Endothelial cell of umbilical vein (primary cell): ENCODE measurements at regions not wholly inside any gene's neighbourhood (a gene's known extent, or its start where the extent isn't known, plus 50 kb on each side); places are given as distances from the start of the nearest gene placed in this dataset.

ENCODE experiments used
- BruUV-seq: library from RNA; stranded (reverse); fragments of 400-500 nt; replicated peaks from 2 replicates; lab custom pipeline; 2021; lab: Mats Ljungman, UMichigan
- CTCF ChIA-PET: fragments of 300-600, 350-600 bp; sonication (Branson Sonifier 250); formaldehyde crosslinking; loops from one replicate; lab custom pipeline; 2021; ENCODE audit warnings: antibody characterized with exemption, inconsistent platforms; lab: Charles Lee
- POLR2A ChIA-PET: fragments of 300-600, 350-600 bp; sonication (Branson Sonifier 250); formaldehyde crosslinking; loops from one replicate; lab custom pipeline; 2021; ENCODE audit warnings: antibody characterized with exemption, inconsistent platforms; lab: Charles Lee
- DNase-seq: peaks from one replicate; pipeline ENCODE4 v3.0.0-alpha.2; 2011; ENCODE audit warnings: low read depth, low spot score
- FAIRE-seq: peaks from 2 replicates; lab custom pipeline; 2011; peaks lifted over from hg19 to GRCh38; lab: Jason Lieb, UNC
- H2AFZ ChIP-seq: 2 replicates; pipeline ENCODE4 v1.6.0; 2012; ENCODE audit warnings: low read depth, low read length, control low read depth, inconsistent platforms
- H3K27ac ChIP-seq: 2 replicates; pipeline ENCODE4 v1.5.1; 2011; ENCODE audit warnings: low read depth, mild to moderate bottlenecking, control low read depth, low read length, moderate library complexity; ENCODE audit not compliant: insufficient read depth
- H3K27me3 ChIP-seq, 2 experiments: 2 replicates each; pipeline versions ENCODE4 v1.6.0 to v1.6.1; 2011; ENCODE audit warnings: low read length in 2 of 2, mixed read lengths in 1 of 2; ENCODE audit not compliant: control insufficient read depth in 2 of 2, insufficient read depth in 2 of 2
- H3K36me3 ChIP-seq, 2 experiments: 2 replicates in 1 of 2; 3 replicates in 1 of 2; pipeline ENCODE4 v1.5.1; 2011; ENCODE audit warnings: low read length in 2 of 2, mild to moderate bottlenecking in 1 of 2, moderate library complexity in 1 of 2; ENCODE audit not compliant: control insufficient read depth in 2 of 2, insufficient read depth in 2 of 2; ENCODE audit errors: extremely low read depth in 1 of 2
- H3K4me1 ChIP-seq: 3 replicates; pipeline ENCODE4 v1.5.1; 2011; ENCODE audit warnings: mild to moderate bottlenecking, low read length; ENCODE audit not compliant: control insufficient read depth, insufficient read depth; ENCODE audit errors: extremely low read depth
- H3K4me2 ChIP-seq: 2 replicates; pipeline ENCODE4 v1.6.1; 2011; ENCODE audit warnings: low read length, control low read depth, mixed read lengths; ENCODE audit not compliant: insufficient read depth
- H3K4me3 ChIP-seq, 3 experiments: fragments of 200-600 bp in 1 of 3; sonication (generic), shearing (Covaris generic) in 1 of 3; replicated peaks in 1 of 3; 2 replicates each; pipeline ENCODE4 v1.5.1; 2011 to 2016; ENCODE audit warnings: control low read depth in 3 of 3, low read length in 3 of 3, mild to moderate bottlenecking in 2 of 3, inconsistent platforms in 1 of 3, low read depth in 1 of 3, moderate library complexity in 1 of 3; ENCODE audit not compliant: insufficient read depth in 1 of 3
- H3K79me2 ChIP-seq: 2 replicates; pipeline ENCODE4 v1.6.0; 2012; ENCODE audit warnings: low read length, inconsistent platforms; ENCODE audit not compliant: control insufficient read depth, insufficient read depth
- H3K9ac ChIP-seq: replicated peaks from 2 replicates; pipeline ENCODE3; 2011; ENCODE audit warnings: low read length, control low read depth; ENCODE audit not compliant: insufficient read depth; ENCODE audit errors: extremely low read depth
- H3K9me1 ChIP-seq: replicated peaks from 3 replicates; pipeline ENCODE4 v1.6.0; 2011; ENCODE audit warnings: mild to moderate bottlenecking, low read length; ENCODE audit not compliant: control insufficient read depth, insufficient read depth; ENCODE audit errors: extremely low read depth
- H3K9me3 ChIP-seq: replicated peaks from 2 replicates; pipeline ENCODE4 v1.5.1; 2012; ENCODE audit warnings: low read length, inconsistent platforms; ENCODE audit not compliant: control insufficient read depth, insufficient read depth
- H4K20me1 ChIP-seq: replicated peaks from 2 replicates; pipeline ENCODE3; 2011; ENCODE audit warnings: mild to moderate bottlenecking, low read length; ENCODE audit not compliant: control insufficient read depth, insufficient read depth; ENCODE audit errors: extremely low read depth
- CTCF ChIP-seq, 2 donors: IDR thresholded peaks; 1 replicate in 1 of 2; 2 replicates in 1 of 2; pipeline ENCODE4 v1.5.1; 2011; ENCODE audit warnings: low read length in 2 of 2, mild to moderate bottlenecking in 2 of 2, moderate library complexity in 2 of 2, control low read depth in 1 of 2, inconsistent platforms in 1 of 2, low read depth in 1 of 2; ENCODE audit not compliant: insufficient read depth in 1 of 2; ENCODE audit errors: extremely low read depth in 1 of 2
- EZH2 ChIP-seq: IDR thresholded peaks from 2 replicates; pipeline ENCODE4 v1.6.1; 2012; ENCODE audit warnings: borderline replicate concordance, low read depth, mild to moderate bottlenecking, moderate library complexity, low read length, inconsistent platforms; ENCODE audit not compliant: severe bottlenecking
- FOS ChIP-seq: IDR thresholded peaks from 2 replicates; pipeline ENCODE4 v1.6.1; 2011; ENCODE audit warnings: mild to moderate bottlenecking, low read length, moderate library complexity, borderline replicate concordance; ENCODE audit not compliant: insufficient read depth
- GATA2 ChIP-seq: IDR thresholded peaks from 2 replicates; pipeline ENCODE4 v1.7.0; 2011; ENCODE audit warnings: low read depth, mild to moderate bottlenecking, moderate library complexity, mixed read lengths, low read length; ENCODE audit not compliant: insufficient read length, insufficient read depth
- JUN ChIP-seq: IDR thresholded peaks from 2 replicates; pipeline ENCODE4 v1.6.1; 2011; ENCODE audit warnings: borderline replicate concordance, low read depth; ENCODE audit not compliant: insufficient read length, insufficient read depth
- MAX ChIP-seq: IDR thresholded peaks from 2 replicates; pipeline ENCODE4 v1.6.1; 2011; ENCODE audit not compliant: insufficient read depth, insufficient read length
- MYC ChIP-seq: IDR thresholded peaks from one replicate; pipeline ENCODE4 v1.6.1; 2011; ENCODE audit warnings: mild to moderate bottlenecking, low read depth, low read length
- POLR2A ChIP-seq: IDR thresholded peaks from 2 replicates; pipeline ENCODE4 v1.6.1; 2012; ENCODE audit warnings: low read depth, mild to moderate bottlenecking, control low read depth, low read length
- POLR2AphosphoS5 ChIP-seq: IDR thresholded peaks from 2 replicates; pipeline ENCODE4 v1.6.1; 2012; ENCODE audit warnings: low read depth, mild to moderate bottlenecking, control low read depth, low read length, moderate library complexity; ENCODE audit not compliant: insufficient read depth
- dilution Hi-C: fragments of 300-500 bp; cut with MboI; formaldehyde crosslinking; loops from one replicate; pipeline ENCODE4 v1.15.0; 2019; ENCODE audit warnings: low sequenced_read_pairs; ENCODE audit not compliant: extremely low pct_ligation_motif_present
- intact Hi-C: fragments of 100-400 bp; cut with micrococcal nuclease; formaldehyde crosslinking; loops from one replicate; pipeline ENCODE4 v1.10.0; 2022

GRCh38 chr3:139107424-139108252 lies 62.9 kb upstream of the PRR23C start:
- POLR2A ChIA-PET = no interaction called here

More at GRCh38 chr3:139107424-139108252, 62.9 kb upstream of the PRR23C start:
- H3K4me1 ChIP-seq = no peaks in the 10 kb centered on the region
- H3K27ac ChIP-seq = no peak overlapping the region
- no peaks in the 10 kb centered on the region for H3K36me3 ChIP-seq
- no peak overlapping the region for H3K9ac ChIP-seq
- no peak overlapping the region for H2AFZ ChIP-seq
- H3K79me2 ChIP-seq = no peaks in the 10 kb centered on the region
- TF ChIP-seq CTCF (IDR thresholded peaks at IDR 0.05; ENCODE audit: extremely low read depth in 1 of 2, insufficient read depth in 1 of 2, low read depth in 1 of 2, low read length in 2 of 2) (no peak), POLR2AphosphoS5 (no peak), JUN (no peak), MYC (no peak), EZH2 (no peak), POLR2A (no peak), FOS (no peak), GATA2 (no peak), MAX (no peak)
- CTCF ChIA-PET = no interaction called here
- H3K9me3 ChIP-seq = no peaks in the 10 kb centered on the region
- no peaks in the 10 kb centered on the region for H3K9me1 ChIP-seq
- DNase-seq (no peak), FAIRE-seq (no peak)
- H3K4me3 ChIP-seq = no peak overlapping the region
- dilution Hi-C loops = no loop called here
- H3K4me2 ChIP-seq = no peak overlapping the region
- no peaks in the 10 kb centered on the region for H4K20me1 ChIP-seq
- BruUV-seq = no TSS peak
- H3K27me3 ChIP-seq = no peaks in the 10 kb centered on the region
- intact Hi-C loops = no loop called here
